Trophoblast cell (in vitro differentiated cells and primary cell): ENCODE measurements at regions not wholly inside any gene's neighbourhood (a gene's known extent, or its start where the extent isn't known, plus 50 kb on each side); places are given as distances from the start of the nearest gene placed in this dataset.

Experiments used
- DNase-seq, 2 donors: peaks; one replicate each; pipeline ENCODE4 v3.0.0-alpha.2; 2016
- H2AFZ ChIP-seq: 2 replicates; pipeline ENCODE4 v1.6.1; 2013; ENCODE audit warnings: low read length, moderate library complexity, mild to moderate bottlenecking; ENCODE audit not compliant: insufficient read depth, poor library complexity
- H2AK5ac ChIP-seq: 2 replicates; pipeline ENCODE4 v1.6.1; 2013; ENCODE audit warnings: mild to moderate bottlenecking, low read length
- H2BK120ac ChIP-seq: 2 replicates; pipeline ENCODE4 v1.6.1; 2013; ENCODE audit warnings: low read length, mild to moderate bottlenecking, moderate library complexity; ENCODE audit not compliant: insufficient read depth, poor library complexity
- H2BK12ac ChIP-seq: 2 replicates; pipeline ENCODE4 v1.6.1; 2013; ENCODE audit warnings: mild to moderate bottlenecking, low read length, moderate library complexity
- H2BK5ac ChIP-seq: 2 replicates; pipeline ENCODE4 v1.6.1; 2013; ENCODE audit warnings: low read length, low read depth, moderate library complexity, mild to moderate bottlenecking; ENCODE audit not compliant: poor library complexity
- H3K14ac ChIP-seq: 2 replicates; pipeline ENCODE4 v1.6.1; 2013; ENCODE audit warnings: mild to moderate bottlenecking, low read length
- H3K18ac ChIP-seq: 2 replicates; pipeline ENCODE4 v1.6.1; 2013; ENCODE audit warnings: mild to moderate bottlenecking, low read length
- H3K23ac ChIP-seq: 2 replicates; pipeline ENCODE4 v1.6.1; 2013; ENCODE audit warnings: low read length
- H3K27ac ChIP-seq: 2 replicates; pipeline ENCODE4 v1.5.1; 2013; ENCODE audit warnings: low read depth, mild to moderate bottlenecking, inconsistent platforms, low read length, moderate library complexity
- H3K27me3 ChIP-seq: 2 replicates; pipeline ENCODE4 v1.6.1; 2013; ENCODE audit warnings: inconsistent platforms, mild to moderate bottlenecking, low read length, moderate library complexity; ENCODE audit not compliant: insufficient read depth
- H3K36me3 ChIP-seq, 2 experiments: 1 replicate in 1 of 2; 2 replicates in 1 of 2; pipeline ENCODE4 v1.6.1; 2013; ENCODE audit warnings: low read length in 2 of 2, mild to moderate bottlenecking in 2 of 2, moderate library complexity in 1 of 2; ENCODE audit not compliant: insufficient read depth in 2 of 2, control insufficient read depth in 1 of 2
- H3K4ac ChIP-seq: 2 replicates; pipeline ENCODE4 v1.6.1; 2013; ENCODE audit warnings: low read depth, mild to moderate bottlenecking, low read length, moderate library complexity
- H3K4me1 ChIP-seq, 2 experiments: 1 replicate in 1 of 2; 2 replicates in 1 of 2; pipeline ENCODE4 v1.6.1; 2013; ENCODE audit warnings: low read length in 2 of 2, mild to moderate bottlenecking in 2 of 2, moderate library complexity in 1 of 2; ENCODE audit not compliant: insufficient read depth in 2 of 2, control insufficient read depth in 1 of 2
- H3K4me2 ChIP-seq: 2 replicates; pipeline ENCODE4 v1.6.1; 2013; ENCODE audit warnings: inconsistent platforms, mild to moderate bottlenecking, low read length, moderate library complexity
- H3K4me3 ChIP-seq: 2 replicates; pipeline ENCODE4 v1.5.1; 2013; ENCODE audit warnings: mild to moderate bottlenecking, low read depth, low read length, inconsistent platforms
- H3K79me1 ChIP-seq: one replicate; pipeline ENCODE4 v1.6.1; 2013; ENCODE audit warnings: low read length
- H3K79me2 ChIP-seq: 2 replicates; pipeline ENCODE4 v1.6.1; 2013; ENCODE audit warnings: low read length, mild to moderate bottlenecking; ENCODE audit not compliant: control insufficient read depth, insufficient read depth, poor library complexity
- H3K9ac ChIP-seq: 2 replicates; pipeline ENCODE4 v1.6.1; 2013; ENCODE audit warnings: mild to moderate bottlenecking, low read length
- H3K9me3 ChIP-seq: 2 replicates; pipeline ENCODE4 v1.6.1; 2013; ENCODE audit warnings: low read depth, mild to moderate bottlenecking, control low read depth, inconsistent platforms, low read length; ENCODE audit not compliant: insufficient read depth
- H4K12ac ChIP-seq: 2 replicates; pipeline ENCODE4 v1.6.1; 2013; ENCODE audit warnings: low read depth, mild to moderate bottlenecking, low read length, moderate library complexity
- H4K8ac ChIP-seq: 2 replicates; pipeline ENCODE4 v1.6.1; 2013; ENCODE audit warnings: low read depth, mild to moderate bottlenecking, low read length, moderate library complexity
- H4K91ac ChIP-seq: one replicate; pipeline ENCODE4 v1.6.1; 2013; ENCODE audit warnings: low read depth, mild to moderate bottlenecking, low read length, moderate library complexity
- WGBS: extraction: QIAGEN DNeasy Blood & Tissue Kit; methylation state at CpG from one replicate; pipeline ENCODE4 v1.1.7; 2013; ENCODE audit warnings: missing lambda C conversion rate; ENCODE audit not compliant: insufficient read length, insufficient coverage; ENCODE audit errors: extremely low coverage; 5-methylcytosine and 5-hydroxymethylcytosine counted together

GRCh38 chr3:59271971-59272370 lies 222.1 kb upstream of the CFAP20DC start:
- no CpG with 5 or more reads among the region's 2 CpGs for WGBS

GRCh38 chr3:59270921-59271320 lies 221.1 kb upstream of the CFAP20DC start:
- Histone ChIP-seq H3K4me2 (no peak overlapping the region), H3K79me2 (no peaks in the 10 kb centered on the region), H3K4me3 (no peak overlapping the region), H3K27ac (no peak overlapping the region), H4K12ac (no peak overlapping the region), H3K27me3 (no peaks in the 10 kb centered on the region), H2BK12ac (no peak overlapping the region), H3K4ac (no peak overlapping the region), H2BK5ac (no peak overlapping the region), H3K18ac (no peak overlapping the region), H3K9me3 (no peaks in the 10 kb centered on the region), H3K9ac (no peak overlapping the region), H2AFZ (no peak overlapping the region), H4K8ac (no peak overlapping the region), H4K91ac (no peak overlapping the region), H2BK120ac (no peak overlapping the region), H3K14ac (no peak overlapping the region), H3K79me1 (peaks cover 5% of the 10 kb centered on the region), H3K36me3 (no peaks in the 10 kb centered on the region), H3K23ac (no peak overlapping the region), H3K4me1 (peaks cover 4 to 17% of the 10 kb centered on the region in 2 experiments), H2AK5ac (no peak overlapping the region)
- no CpG with 5 or more reads among the region's 4 CpGs for WGBS
- peak; percentile 54 to 94 for DNase-seq

More at GRCh38 chr3:59271971-59272370, 222.1 kb upstream of the CFAP20DC start:
- Histone ChIP-seq H2BK120ac (no peak overlapping the region), H3K9me3 (no peaks in the 10 kb centered on the region), H3K36me3 (no peaks in the 10 kb centered on the region), H2AK5ac (no peak overlapping the region), H3K4me2 (no peak overlapping the region), H3K18ac (no peak overlapping the region), H2BK5ac (no peak overlapping the region), H3K27ac (no peak overlapping the region), H4K8ac (no peak overlapping the region), H3K27me3 (no peaks in the 10 kb centered on the region), H4K91ac (no peak overlapping the region), H3K14ac (no peak overlapping the region), H3K23ac (no peak overlapping the region), H3K79me2 (no peaks in the 10 kb centered on the region), H3K4me3 (no peak overlapping the region), H4K12ac (no peak overlapping the region), H2AFZ (no peak overlapping the region), H3K4ac (no peak overlapping the region), H2BK12ac (no peak overlapping the region), H3K9ac (no peak overlapping the region), H3K4me1 (peaks cover 4 to 17% of the 10 kb centered on the region in 2 experiments), H3K79me1 (peaks cover 5% of the 10 kb centered on the region)
- peak; percentile 27 to 60 for DNase-seq

GRCh38 chr3:59270209-59270608 lies 220.4 kb upstream of the CFAP20DC start:
- no peak overlapping the region for H2AFZ ChIP-seq
- H3K9ac ChIP-seq = no peak overlapping the region
- WGBS = no CpG with 5 or more reads among the region's 2 CpGs
- no peak overlapping the region for H4K91ac ChIP-seq
- H3K79me1 ChIP-seq = peaks cover 10% of the 10 kb centered on the region
- H3K23ac ChIP-seq = no peak overlapping the region
- no peak overlapping the region for H2BK12ac ChIP-seq
- no peak overlapping the region for H2AK5ac ChIP-seq
- no peak overlapping the region for H2BK120ac ChIP-seq
- H3K27ac ChIP-seq = no peak overlapping the region
- H4K8ac ChIP-seq = no peak overlapping the region
- H4K12ac ChIP-seq = no peak overlapping the region
- H3K9me3 ChIP-seq = no peaks in the 10 kb centered on the region
- H2BK5ac ChIP-seq = no peak overlapping the region
- no peak overlapping the region for H3K4me3 ChIP-seq
- H3K79me2 ChIP-seq = no peaks in the 10 kb centered on the region
- H3K18ac ChIP-seq = no peak overlapping the region
- no peaks in the 10 kb centered on the region for H3K36me3 ChIP-seq
- peaks cover 6 to 17% of the 10 kb centered on the region in 2 experiments for H3K4me1 ChIP-seq
- H3K27me3 ChIP-seq = no peaks in the 10 kb centered on the region
- no peak overlapping the region for H3K4me2 ChIP-seq
- no peak overlapping the region for H3K4ac ChIP-seq
- no peak overlapping the region for H3K14ac ChIP-seq
- no peak for DNase-seq

GRCh38 chr3:59268170-59268569 lies 218.3 kb upstream of the CFAP20DC start:
- Histone ChIP-seq H4K8ac (peak overlapping the region; percentile 48), H3K27ac (no peak overlapping the region), H2BK120ac (peak overlapping the region; percentile 56), H3K18ac (peak overlapping the region; percentile 54), H2BK12ac (peak overlapping the region; percentile 88), H3K36me3 (no peaks in the 10 kb centered on the region), H2AFZ (no peak overlapping the region), H3K27me3 (no peaks in the 10 kb centered on the region), H2AK5ac (peak overlapping the region; percentile 30), H3K4me2 (no peak overlapping the region), H4K91ac (peak overlapping the region; percentile 63), H2BK5ac (peak overlapping the region; percentile 36), H3K79me2 (no peaks in the 10 kb centered on the region), H4K12ac (no peak overlapping the region), H3K14ac (peak overlapping the region; percentile 35), H3K4me3 (no peak overlapping the region), H3K4ac (no peak overlapping the region), H3K4me1 (peaks cover 6 to 10% of the 10 kb centered on the region in 2 experiments), H3K9ac (no peak overlapping the region), H3K79me1 (peaks cover 10% of the 10 kb centered on the region), H3K9me3 (no peaks in the 10 kb centered on the region), H3K23ac (no peak overlapping the region)
- WGBS = no CpG with 5 or more reads among the region's 1 CpG
- peak in 1 of 2 donors; percentile 37 for DNase-seq
